Osteoblast (primary cell): ENCODE measurements at regions not wholly inside any gene's neighbourhood (a gene's known extent, or its start where the extent isn't known, plus 50 kb on each side); places are given as distances from the start of the nearest gene placed in this dataset.
A peak's percentile ranks its signal among the peaks of the same experiment; 100 is the strongest.

Experiments
- DNase-seq: peaks from one replicate; pipeline ENCODE4 v3.0.0; 2011; ENCODE audit warnings: low spot score, mixed read lengths; ENCODE audit not compliant: insufficient read length; ENCODE audit errors: missing footprints
- H2AFZ ChIP-seq: 2 replicates; pipeline ENCODE4 v1.6.0; 2011; ENCODE audit warnings: mild to moderate bottlenecking, low read length
- H3K27ac ChIP-seq: 2 replicates; pipeline ENCODE4 v1.5.1; 2011; ENCODE audit warnings: mild to moderate bottlenecking, low read depth, low read length, moderate library complexity
- H3K27me3 ChIP-seq: 2 replicates; pipeline ENCODE4 v1.6.0; 2012; ENCODE audit warnings: mild to moderate bottlenecking, control low read depth, inconsistent platforms, low read length, moderate library complexity; ENCODE audit not compliant: insufficient read depth
- H3K36me3 ChIP-seq: 2 replicates; pipeline ENCODE4 v1.5.1; 2011; ENCODE audit warnings: mild to moderate bottlenecking, low read length, control low read depth, moderate library complexity; ENCODE audit not compliant: insufficient read depth
- H3K4me1 ChIP-seq: 2 replicates; pipeline ENCODE4 v1.5.1; 2011; ENCODE audit warnings: mild to moderate bottlenecking, low read length, control low read depth, moderate library complexity; ENCODE audit not compliant: insufficient read depth
- H3K4me2 ChIP-seq: 2 replicates; pipeline ENCODE4 v1.6.0; 2011; ENCODE audit warnings: mild to moderate bottlenecking, low read length; ENCODE audit not compliant: insufficient read depth
- H3K4me3 ChIP-seq: fragments of 200-600 bp; sonication (generic); 3 replicates; pipeline ENCODE4 v1.5.1; 2012; ENCODE audit warnings: mild to moderate bottlenecking, low read length, inconsistent platforms; ENCODE audit not compliant: insufficient read depth
- H3K79me2 ChIP-seq: 2 replicates; pipeline ENCODE4 v1.6.0; 2012; ENCODE audit warnings: mild to moderate bottlenecking, low read length, control low read depth, inconsistent platforms; ENCODE audit not compliant: insufficient read depth
- H3K9me3 ChIP-seq: 2 replicates; pipeline ENCODE4 v1.5.1; 2011; ENCODE audit warnings: low read depth, low read length, control low read depth
- H4K20me1 ChIP-seq: 2 replicates; pipeline ENCODE4 v1.6.0; 2012; ENCODE audit warnings: mild to moderate bottlenecking, low read length, control low read depth; ENCODE audit not compliant: insufficient read depth
- TF ChIP-seq, protein P1 (sequence below): IDR thresholded peaks from 2 replicates; pipeline ENCODE4 v1.5.1; 2011; ENCODE audit warnings: mild to moderate bottlenecking, low read depth, low read length, moderate library complexity; ENCODE audit errors: extremely low read depth

DNA sequence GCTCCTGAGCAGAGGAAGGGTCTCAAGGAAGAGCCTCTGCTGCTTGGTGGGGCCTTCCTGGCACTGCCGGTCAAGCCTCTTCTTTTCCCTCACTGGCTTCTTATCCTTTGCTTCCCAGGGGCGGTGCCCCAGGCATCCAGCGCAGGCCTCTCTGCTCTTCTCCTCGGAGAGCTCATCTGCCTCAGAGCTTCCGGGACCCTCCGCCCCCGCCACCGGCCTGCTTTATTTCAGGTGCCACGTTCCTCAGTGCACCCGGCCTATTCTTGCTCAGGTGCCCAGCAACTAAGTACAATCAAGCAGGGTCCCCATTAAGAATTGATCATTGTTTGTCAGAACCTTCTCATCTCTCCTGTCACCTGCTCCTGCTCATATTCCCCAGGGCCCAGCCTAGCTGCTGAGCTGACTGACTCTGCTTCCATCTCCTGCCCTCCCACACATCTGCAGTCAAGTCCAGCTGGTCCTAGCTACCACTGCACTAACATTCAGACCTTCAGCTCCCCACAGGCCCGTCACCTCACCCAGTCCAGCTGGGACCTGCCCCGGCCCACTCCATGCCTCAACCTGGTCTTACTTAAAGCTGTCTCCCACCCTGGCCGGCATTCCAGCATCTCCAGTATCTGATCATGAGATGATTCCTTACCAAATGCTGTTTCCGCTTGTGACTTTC lies 114.3 kb upstream of the BOD1 start:
- no peak overlapping the region for H2AFZ ChIP-seq
- H3K27me3 ChIP-seq: peaks cover 8% of the 10 kb centered on the region
- H3K27ac ChIP-seq: no peak overlapping the region
- H3K4me2 ChIP-seq: no peak overlapping the region
- H3K9me3 ChIP-seq: no peaks in the 10 kb centered on the region
- no peak overlapping the region for H3K4me3 ChIP-seq
- H4K20me1 ChIP-seq: no peaks in the 10 kb centered on the region
- H3K4me1 ChIP-seq: no peaks in the 10 kb centered on the region
- peak; percentile 58 for DNase-seq
- H3K36me3 ChIP-seq: no peaks in the 10 kb centered on the region
- TF ChIP-seq, protein P1, sequence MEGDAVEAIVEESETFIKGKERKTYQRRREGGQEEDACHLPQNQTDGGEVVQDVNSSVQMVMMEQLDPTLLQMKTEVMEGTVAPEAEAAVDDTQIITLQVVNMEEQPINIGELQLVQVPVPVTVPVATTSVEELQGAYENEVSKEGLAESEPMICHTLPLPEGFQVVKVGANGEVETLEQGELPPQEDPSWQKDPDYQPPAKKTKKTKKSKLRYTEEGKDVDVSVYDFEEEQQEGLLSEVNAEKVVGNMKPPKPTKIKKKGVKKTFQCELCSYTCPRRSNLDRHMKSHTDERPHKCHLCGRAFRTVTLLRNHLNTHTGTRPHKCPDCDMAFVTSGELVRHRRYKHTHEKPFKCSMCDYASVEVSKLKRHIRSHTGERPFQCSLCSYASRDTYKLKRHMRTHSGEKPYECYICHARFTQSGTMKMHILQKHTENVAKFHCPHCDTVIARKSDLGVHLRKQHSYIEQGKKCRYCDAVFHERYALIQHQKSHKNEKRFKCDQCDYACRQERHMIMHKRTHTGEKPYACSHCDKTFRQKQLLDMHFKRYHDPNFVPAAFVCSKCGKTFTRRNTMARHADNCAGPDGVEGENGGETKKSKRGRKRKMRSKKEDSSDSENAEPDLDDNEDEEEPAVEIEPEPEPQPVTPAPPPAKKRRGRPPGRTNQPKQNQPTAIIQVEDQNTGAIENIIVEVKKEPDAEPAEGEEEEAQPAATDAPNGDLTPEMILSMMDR: no peak
- H3K79me2 ChIP-seq: no peaks in the 10 kb centered on the region

DNA sequence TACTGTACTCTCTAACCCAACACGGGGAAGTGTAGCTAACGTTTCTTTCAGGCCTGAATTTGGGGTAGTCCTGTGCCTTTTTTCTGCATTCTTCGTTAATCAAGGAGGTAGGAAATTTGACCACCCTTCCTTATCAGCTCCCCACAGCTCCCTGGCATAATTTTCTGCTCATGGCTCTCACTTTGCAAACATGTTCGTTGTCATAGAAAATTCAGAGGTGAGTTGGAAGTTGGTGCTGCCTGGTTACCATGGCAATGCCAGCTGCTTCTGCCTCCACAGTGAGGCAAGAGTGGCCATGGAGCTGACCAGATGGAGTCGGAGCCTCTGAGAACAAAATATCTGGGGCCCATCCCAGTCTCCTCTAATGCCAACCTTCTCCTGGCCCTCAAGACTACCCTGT lies 116.6 kb upstream of the BOD1 start:
- H3K4me2 ChIP-seq: no peak overlapping the region
- H3K4me1 ChIP-seq: no peaks in the 10 kb centered on the region
- TF ChIP-seq, protein P1: no peak
- no peaks in the 10 kb centered on the region for H3K36me3 ChIP-seq
- no peaks in the 10 kb centered on the region for H3K79me2 ChIP-seq
- H2AFZ ChIP-seq: no peak overlapping the region
- DNase-seq: no peak
- no peaks in the 10 kb centered on the region for H3K27me3 ChIP-seq
- no peaks in the 10 kb centered on the region for H4K20me1 ChIP-seq
- no peak overlapping the region for H3K27ac ChIP-seq
- H3K9me3 ChIP-seq: no peaks in the 10 kb centered on the region
- no peak overlapping the region for H3K4me3 ChIP-seq

DNA sequence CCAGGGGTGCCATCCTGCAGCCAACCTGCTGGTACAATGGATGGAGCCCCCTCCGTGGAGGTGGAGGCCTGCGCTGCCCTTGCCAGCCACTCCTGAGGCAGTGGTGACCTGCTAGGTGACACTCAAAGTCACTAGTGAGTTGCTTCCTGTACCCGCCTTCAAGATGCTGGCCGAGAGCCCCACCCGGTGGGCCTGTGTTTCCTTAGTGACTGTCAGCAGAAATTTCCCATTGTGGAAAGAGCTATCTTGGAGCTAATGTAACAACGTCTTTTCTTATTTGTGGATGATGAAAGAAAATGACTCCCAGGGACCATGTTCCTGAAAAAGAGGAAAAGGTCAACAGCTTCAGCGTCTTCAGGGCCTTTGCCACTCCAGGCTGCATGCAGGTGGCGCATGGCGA lies 117.0 kb upstream of the BOD1 start:
- TF ChIP-seq, protein P1: no peak
- H3K4me2 ChIP-seq: no peak overlapping the region
- no peaks in the 10 kb centered on the region for H3K36me3 ChIP-seq
- DNase-seq: no peak
- H3K4me3 ChIP-seq: no peak overlapping the region
- H4K20me1 ChIP-seq: no peaks in the 10 kb centered on the region
- no peaks in the 10 kb centered on the region for H3K27me3 ChIP-seq
- H2AFZ ChIP-seq: no peak overlapping the region
- H3K9me3 ChIP-seq: no peaks in the 10 kb centered on the region
- H3K27ac ChIP-seq: no peak overlapping the region
- no peaks in the 10 kb centered on the region for H3K79me2 ChIP-seq
- no peaks in the 10 kb centered on the region for H3K4me1 ChIP-seq

DNA sequence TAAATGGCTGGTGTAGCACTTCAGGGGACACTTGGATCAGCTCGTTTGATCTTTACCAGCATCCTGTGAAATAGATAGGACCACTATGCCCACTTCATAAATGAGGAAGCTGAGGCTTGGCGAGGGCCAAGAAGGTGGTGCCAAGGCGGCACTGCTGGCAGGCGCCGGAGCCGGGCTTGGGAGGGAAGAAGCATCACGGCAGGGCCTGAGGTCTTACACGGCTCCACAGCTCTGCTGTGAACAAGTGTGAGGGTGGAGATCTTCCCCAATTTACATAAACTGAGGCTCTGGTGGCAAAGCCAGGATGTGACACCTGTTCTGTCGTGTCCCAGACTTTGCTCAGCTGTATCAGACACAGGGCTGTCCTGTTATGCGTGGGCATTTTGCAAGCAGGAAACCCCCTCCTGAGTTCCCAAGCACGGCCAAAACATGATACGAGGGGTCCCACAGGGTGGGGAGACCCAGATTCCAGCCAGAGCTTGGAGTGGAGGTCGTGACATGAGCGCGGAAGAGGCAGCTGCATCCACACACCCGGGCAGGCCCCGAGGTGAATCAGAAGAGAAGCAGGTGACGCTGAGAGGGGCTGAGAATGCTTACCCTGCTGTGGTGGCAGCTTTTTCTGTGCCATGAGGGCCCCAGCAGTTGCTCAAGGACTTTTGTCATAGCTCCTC lies 117.5 kb upstream of the BOD1 start:
- TF ChIP-seq, protein P1: no peak
- no peaks in the 10 kb centered on the region for H4K20me1 ChIP-seq
- no peaks in the 10 kb centered on the region for H3K9me3 ChIP-seq
- H3K27ac ChIP-seq: no peak overlapping the region
- no peaks in the 10 kb centered on the region for H3K79me2 ChIP-seq
- H3K4me1 ChIP-seq: no peaks in the 10 kb centered on the region
- H3K36me3 ChIP-seq: no peaks in the 10 kb centered on the region
- no peak overlapping the region for H3K4me3 ChIP-seq
- no peaks in the 10 kb centered on the region for H3K27me3 ChIP-seq
- DNase-seq: peak; percentile 86
- no peak overlapping the region for H3K4me2 ChIP-seq
- no peak overlapping the region for H2AFZ ChIP-seq
